ENCODE measurements at regions not wholly inside any gene's neighbourhood (a gene's known extent, or its start where the extent isn't known, plus 50 kb on each side); places are given as distances from the start of the nearest gene placed in this dataset.

DNA sequence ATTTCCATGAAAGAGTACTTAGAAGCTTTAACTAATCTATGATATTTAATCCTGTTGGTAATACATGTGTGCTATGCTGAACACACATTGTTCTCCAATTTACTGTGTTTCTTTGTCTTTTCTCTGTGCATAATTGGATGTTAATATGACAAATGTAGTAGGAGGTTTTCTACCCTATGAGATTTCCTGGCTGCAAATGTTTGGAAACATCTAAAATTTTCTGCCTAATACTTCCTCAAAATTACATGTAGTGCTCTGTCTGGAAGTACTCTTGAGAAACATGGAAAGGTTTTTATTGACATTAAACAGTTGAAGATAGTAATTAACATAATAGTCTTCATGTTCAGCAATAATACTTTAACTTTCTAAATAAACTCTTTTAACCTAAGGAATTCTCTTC lies 213.0 kb downstream of the KITLG start:
- TF ChIP-seq POU2F2 (IDR thresholded peaks at IDR 0.05; ENCODE audit: borderline replicate concordance, low read depth, low read length): no peak
- no peak for TF ChIP-seq TARDBP (IDR thresholded peaks at IDR 0.05; ENCODE audit: borderline replicate concordance)
